Hepatocyte (in vitro differentiated cells): ENCODE measurements at regions not wholly inside any gene's neighbourhood (a gene's known extent, or its start where the extent isn't known, plus 50 kb on each side); places are given as distances from the start of the nearest gene placed in this dataset.

ENCODE experiments used
- EZH2 ChIP-seq: fragments of 200-600 bp; sonication (generic); IDR thresholded peaks from 2 replicates; pipeline ENCODE4 v1.6.1; 2016; ENCODE audit warnings: antibody characterized with exemption, mild to moderate bottlenecking, borderline replicate concordance
- TF ChIP-seq, protein P1 (sequence below): fragments of 200-600 bp; sonication (generic); IDR thresholded peaks from 2 replicates; pipeline ENCODE4 v1.5.1; 2016; ENCODE audit warnings: antibody characterized with exemption, mild to moderate bottlenecking; ENCODE audit not compliant: poor library complexity

DNA sequence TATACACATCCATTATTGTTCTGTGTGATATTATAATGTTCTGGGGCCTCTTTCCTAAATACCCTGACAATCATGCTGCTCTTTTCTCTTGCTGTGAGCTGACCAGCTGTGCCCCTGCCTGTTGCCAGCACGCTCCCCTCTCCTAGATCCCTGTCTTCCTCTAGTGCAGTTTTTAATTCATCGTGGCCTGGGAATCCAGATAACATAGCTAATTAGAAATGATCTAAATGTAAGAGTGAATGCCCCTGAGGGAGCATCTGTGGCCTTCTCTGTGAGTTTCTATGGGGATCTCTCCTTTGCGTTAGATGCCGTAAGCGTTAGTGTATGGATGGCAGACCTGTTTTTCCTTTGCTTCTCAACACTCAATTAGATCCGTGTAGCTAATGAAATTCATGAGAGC is 434.3 kb downstream of the SPRY1 start:
- TF ChIP-seq EZH2 = no peak
- TF ChIP-seq, protein P1, sequence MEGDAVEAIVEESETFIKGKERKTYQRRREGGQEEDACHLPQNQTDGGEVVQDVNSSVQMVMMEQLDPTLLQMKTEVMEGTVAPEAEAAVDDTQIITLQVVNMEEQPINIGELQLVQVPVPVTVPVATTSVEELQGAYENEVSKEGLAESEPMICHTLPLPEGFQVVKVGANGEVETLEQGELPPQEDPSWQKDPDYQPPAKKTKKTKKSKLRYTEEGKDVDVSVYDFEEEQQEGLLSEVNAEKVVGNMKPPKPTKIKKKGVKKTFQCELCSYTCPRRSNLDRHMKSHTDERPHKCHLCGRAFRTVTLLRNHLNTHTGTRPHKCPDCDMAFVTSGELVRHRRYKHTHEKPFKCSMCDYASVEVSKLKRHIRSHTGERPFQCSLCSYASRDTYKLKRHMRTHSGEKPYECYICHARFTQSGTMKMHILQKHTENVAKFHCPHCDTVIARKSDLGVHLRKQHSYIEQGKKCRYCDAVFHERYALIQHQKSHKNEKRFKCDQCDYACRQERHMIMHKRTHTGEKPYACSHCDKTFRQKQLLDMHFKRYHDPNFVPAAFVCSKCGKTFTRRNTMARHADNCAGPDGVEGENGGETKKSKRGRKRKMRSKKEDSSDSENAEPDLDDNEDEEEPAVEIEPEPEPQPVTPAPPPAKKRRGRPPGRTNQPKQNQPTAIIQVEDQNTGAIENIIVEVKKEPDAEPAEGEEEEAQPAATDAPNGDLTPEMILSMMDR = no peak
